GM21825 (cell line): ENCODE measurements at regions not wholly inside any gene's neighbourhood (a gene's known extent, or its start where the extent isn't known, plus 50 kb on each side); places are given as distances from the start of the nearest gene placed in this dataset.

Source experiments
- ATAC-seq: cut with Tn5 transposase; IDR thresholded peaks from one replicate; pipeline ENCODE4 v1.9.1; 2021; ENCODE audit warnings: mild to moderate bottlenecking, moderate library complexity; ENCODE audit not compliant: unreplicated experiment

GRCh38 chr20:60494476-60494875, 536.3 kb downstream of the CDH26 start:
- ATAC-seq = no peak

- ATAC-seq = no peak
These were observed 539.2 kb downstream of the CDH26 start for GRCh38 chr20:60497298-60498035.

GRCh38 chr20:60500038-60500701, 541.9 kb downstream of the CDH26 start:
- no peak for ATAC-seq

- no peak for ATAC-seq
These were observed 542.8 kb downstream of the CDH26 start for GRCh38 chr20:60501048-60501447.

GRCh38 chr20:60502881-60503280, 544.7 kb downstream of the CDH26 start:
- no peak for ATAC-seq

- ATAC-seq = no peak
These were observed 547.2 kb downstream of the CDH26 start for GRCh38 chr20:60505423-60505822.

- no peak for ATAC-seq
These were observed 547.8 kb downstream of the CDH26 start for GRCh38 chr20:60506061-60506460.

- no peak for ATAC-seq
These were observed 549.0 kb downstream of the CDH26 start for GRCh38 chr20:60507087-60507694.

- ATAC-seq = no peak
These were observed 551.2 kb downstream of the CDH26 start for GRCh38 chr20:60509407-60509806.

- no peak for ATAC-seq
These were observed 552.1 kb downstream of the CDH26 start for GRCh38 chr20:60510356-60510755.

- no peak for ATAC-seq
These were observed 554.2 kb downstream of the CDH26 start for GRCh38 chr20:60512443-60512842.

- ATAC-seq = no peak
These were observed 554.9 kb downstream of the CDH26 start for GRCh38 chr20:60513141-60513540.

- ATAC-seq = no peak
These were observed 558.2 kb downstream of the CDH26 start for GRCh38 chr20:60516442-60516841.

- ATAC-seq = no peak
These were observed 559.8 kb downstream of the CDH26 start for GRCh38 chr20:60518022-60518421.

GRCh38 chr20:60525397-60525796, 567.2 kb downstream of the CDH26 start:
- no peak for ATAC-seq

GRCh38 chr20:60527656-60528055, 569.4 kb downstream of the CDH26 start:
- no peak for ATAC-seq

- ATAC-seq = no peak
These were observed 569.9 kb downstream of the CDH26 start for GRCh38 chr20:60528141-60528540.

GRCh38 chr20:60529149-60529548, 570.9 kb downstream of the CDH26 start:
- ATAC-seq = no peak

- ATAC-seq = no peak
These were observed 577.0 kb downstream of the CDH26 start for GRCh38 chr20:60535211-60535610.

GRCh38 chr20:60540591-60540990, 582.4 kb downstream of the CDH26 start:
- ATAC-seq = no peak

- no peak for ATAC-seq
These were observed 583.8 kb downstream of the CDH26 start for GRCh38 chr20:60541991-60542390.

- ATAC-seq = no peak
These were observed 585.4 kb downstream of the CDH26 start for GRCh38 chr20:60543598-60543997.
